TTC549 (cell line): ENCODE measurements at regions not wholly inside any gene's neighbourhood (a gene's known extent, or its start where the extent isn't known, plus 50 kb on each side); places are given as distances from the start of the nearest gene placed in this dataset.
"Not testable (repeated sequence)": the region's sequence is repeated elsewhere in the genome, so short reads cannot be mapped to it uniquely, and the experiment has no call there.

Experiments
- FAIRE-seq: peaks from 2 replicates; lab custom pipeline; 2012; peaks lifted over from hg19 to GRCh38; lab: Jason Lieb, UNC

- FAIRE-seq: no peak
Measured at GRCh38 chr12:105482951-105483350, 152.5 kb downstream of the C12orf75 start.

GRCh38 chr12:105483691-105484090 is 153.2 kb downstream of the C12orf75 start:
- FAIRE-seq: no peak

- FAIRE-seq: no peak
Measured at GRCh38 chr12:105485321-105485910, 154.9 kb downstream of the C12orf75 start.

- FAIRE-seq: no peak
Measured at GRCh38 chr12:105485921-105486320, 155.4 kb downstream of the C12orf75 start.

- FAIRE-seq: no peak
Measured at GRCh38 chr12:105487963-105488362, 157.5 kb downstream of the C12orf75 start.

- no peak for FAIRE-seq
Measured at GRCh38 chr12:105492591-105493545, 162.4 kb downstream of the C12orf75 start.

GRCh38 chr12:105499205-105499604 is 168.7 kb downstream of the C12orf75 start:
- no peak for FAIRE-seq

GRCh38 chr12:105500676-105501075 is 170.2 kb downstream of the C12orf75 start:
- not testable (repeated sequence) for FAIRE-seq

- no peak for FAIRE-seq
Measured at GRCh38 chr12:105502426-105502930, 172.0 kb downstream of the C12orf75 start.

- FAIRE-seq: no peak
Measured at GRCh38 chr12:105503619-105504018, 173.1 kb downstream of the C12orf75 start.

- FAIRE-seq: no peak
Measured at GRCh38 chr12:105504286-105504685, 173.8 kb downstream of the C12orf75 start.

- no peak for FAIRE-seq
Measured at GRCh38 chr12:105506678-105507310, 176.3 kb downstream of the C12orf75 start.

GRCh38 chr12:105507311-105508038 is 177.0 kb downstream of the C12orf75 start:
- no peak for FAIRE-seq

- no peak for FAIRE-seq
Measured at GRCh38 chr12:105508096-105508495, 177.6 kb downstream of the C12orf75 start.

- FAIRE-seq: no peak
Measured at GRCh38 chr12:105510526-105510925, 180.0 kb downstream of the C12orf75 start.

GRCh38 chr12:105512861-105513260 is 182.4 kb downstream of the C12orf75 start:
- not testable (repeated sequence) for FAIRE-seq

- no peak for FAIRE-seq
Measured at GRCh38 chr12:105522166-105522825, 191.8 kb downstream of the C12orf75 start.

GRCh38 chr12:105523164-105524057 is 192.9 kb downstream of the C12orf75 start:
- FAIRE-seq: no peak

- FAIRE-seq: no peak
Measured at GRCh38 chr12:105524961-105525360, 194.5 kb downstream of the C12orf75 start.

GRCh38 chr12:105534068-105534467 is 203.6 kb downstream of the C12orf75 start:
- no peak for FAIRE-seq
